RWPE2 (cell line): ENCODE measurements at regions not wholly inside any gene's neighbourhood (a gene's known extent, or its start where the extent isn't known, plus 50 kb on each side); places are given as distances from the start of the nearest gene placed in this dataset.

Source experiments
- ATAC-seq: fragments of 200-7000 bp; cut with Tn5 transposase; 3 replicates; pipeline ENCODE4 v1.9.1; 2021; ENCODE audit warnings: low read depth
- DNase-seq: peaks from one replicate; pipeline ENCODE4 v3.0.0-alpha.2; 2020; ENCODE audit warnings: low spot score
- H3K27ac ChIP-seq: fragments of 450-650 bp; 2 replicates; pipeline ENCODE4 v1.5.1; 2017; ENCODE audit warnings: mild to moderate bottlenecking; ENCODE audit not compliant: poor library complexity, severe bottlenecking
- H3K27me3 ChIP-seq: fragments of 250-450 bp; sonication (Bioruptor Pico); 2 replicates; pipeline ENCODE4 v1.5.1; 2021; ENCODE audit warnings: mild to moderate bottlenecking, moderate library complexity; ENCODE audit not compliant: insufficient read depth, poor library complexity, severe bottlenecking
- H3K36me3 ChIP-seq: fragments of 250-450 bp; sonication (Bioruptor Pico); 2 replicates; pipeline ENCODE4 v1.5.1; 2020; ENCODE audit warnings: low read depth, mild to moderate bottlenecking, moderate library complexity
- H3K4me1 ChIP-seq: fragments of 250-450 bp; sonication (Bioruptor Pico); 2 replicates; pipeline ENCODE4 v1.5.1; 2021; ENCODE audit warnings: mild to moderate bottlenecking, moderate library complexity; ENCODE audit not compliant: insufficient read depth, poor library complexity, severe bottlenecking
- H3K4me3 ChIP-seq: fragments of 250-450 bp; sonication (Bioruptor Pico); 2 replicates; pipeline ENCODE4 v1.5.1; 2021; ENCODE audit warnings: mild to moderate bottlenecking, moderate library complexity; ENCODE audit not compliant: severe bottlenecking
- H3K9me3 ChIP-seq: fragments of 250-450 bp; sonication (Bioruptor Pico); 2 replicates; pipeline ENCODE4 v1.5.1; 2021; ENCODE audit warnings: mild to moderate bottlenecking, moderate library complexity; ENCODE audit not compliant: severe bottlenecking
- TF ChIP-seq, protein P1 (sequence below): fragments of 450-650 bp; IDR thresholded peaks from one replicate; pipeline ENCODE4 v1.5.1; 2017; ENCODE audit warnings: mild to moderate bottlenecking, moderate library complexity; ENCODE audit not compliant: poor library complexity, severe bottlenecking

- no peak for ATAC-seq
- Histone ChIP-seq H3K36me3 (no peaks in the 10 kb centered on the region), H3K9me3 (no peaks in the 10 kb centered on the region), H3K4me3 (no peak overlapping the region), H3K27ac (no peak overlapping the region), H3K4me1 (peaks cover 9% of the 10 kb centered on the region), H3K27me3 (peaks cover 11% of the 10 kb centered on the region)
- no peak for DNase-seq
- TF ChIP-seq, protein P1, sequence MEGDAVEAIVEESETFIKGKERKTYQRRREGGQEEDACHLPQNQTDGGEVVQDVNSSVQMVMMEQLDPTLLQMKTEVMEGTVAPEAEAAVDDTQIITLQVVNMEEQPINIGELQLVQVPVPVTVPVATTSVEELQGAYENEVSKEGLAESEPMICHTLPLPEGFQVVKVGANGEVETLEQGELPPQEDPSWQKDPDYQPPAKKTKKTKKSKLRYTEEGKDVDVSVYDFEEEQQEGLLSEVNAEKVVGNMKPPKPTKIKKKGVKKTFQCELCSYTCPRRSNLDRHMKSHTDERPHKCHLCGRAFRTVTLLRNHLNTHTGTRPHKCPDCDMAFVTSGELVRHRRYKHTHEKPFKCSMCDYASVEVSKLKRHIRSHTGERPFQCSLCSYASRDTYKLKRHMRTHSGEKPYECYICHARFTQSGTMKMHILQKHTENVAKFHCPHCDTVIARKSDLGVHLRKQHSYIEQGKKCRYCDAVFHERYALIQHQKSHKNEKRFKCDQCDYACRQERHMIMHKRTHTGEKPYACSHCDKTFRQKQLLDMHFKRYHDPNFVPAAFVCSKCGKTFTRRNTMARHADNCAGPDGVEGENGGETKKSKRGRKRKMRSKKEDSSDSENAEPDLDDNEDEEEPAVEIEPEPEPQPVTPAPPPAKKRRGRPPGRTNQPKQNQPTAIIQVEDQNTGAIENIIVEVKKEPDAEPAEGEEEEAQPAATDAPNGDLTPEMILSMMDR, result no peak
Measured at GRCh38 chr7:24192691-24193090, 91.3 kb upstream of the NPY start.

DNA sequence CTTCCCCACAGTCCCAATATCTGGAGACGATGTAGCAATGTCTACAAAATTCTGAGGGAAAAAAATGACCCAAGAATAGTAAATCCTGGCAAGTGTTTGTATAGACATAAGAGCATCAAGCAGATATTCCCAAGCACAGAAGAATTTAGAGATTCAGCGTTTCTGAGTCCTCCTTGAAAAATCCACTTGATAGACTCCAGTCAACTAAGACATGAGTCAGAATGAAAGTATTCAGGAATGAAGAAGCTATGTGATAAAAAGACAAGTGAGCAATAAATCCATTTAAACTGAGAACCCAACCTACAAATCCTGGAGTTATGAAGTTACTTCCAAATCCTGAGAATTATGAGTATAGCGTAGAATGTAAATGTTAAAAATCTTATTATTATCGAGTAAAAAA, 86.1 kb upstream of the NPY start:
- Histone ChIP-seq H3K4me3 (no peak overlapping the region), H3K36me3 (no peaks in the 10 kb centered on the region), H3K27me3 (no peaks in the 10 kb centered on the region), H3K9me3 (no peaks in the 10 kb centered on the region), H3K4me1 (no peaks in the 10 kb centered on the region), H3K27ac (no peak overlapping the region)
- TF ChIP-seq, protein P1, result no peak
- ATAC-seq, result no peak
- DNase-seq, result no peak

GRCh38 chr7:24199978-24200377, 84.0 kb upstream of the NPY start:
- no peak for ATAC-seq
- DNase-seq, result no peak
- no peaks in the 10 kb centered on the region for H3K4me1 ChIP-seq
- no peaks in the 10 kb centered on the region for H3K27me3 ChIP-seq
- no peaks in the 10 kb centered on the region for H3K9me3 ChIP-seq
- no peak overlapping the region for H3K4me3 ChIP-seq
- TF ChIP-seq, protein P1, result no peak
- H3K36me3 ChIP-seq, result no peaks in the 10 kb centered on the region
- no peak overlapping the region for H3K27ac ChIP-seq

DNA sequence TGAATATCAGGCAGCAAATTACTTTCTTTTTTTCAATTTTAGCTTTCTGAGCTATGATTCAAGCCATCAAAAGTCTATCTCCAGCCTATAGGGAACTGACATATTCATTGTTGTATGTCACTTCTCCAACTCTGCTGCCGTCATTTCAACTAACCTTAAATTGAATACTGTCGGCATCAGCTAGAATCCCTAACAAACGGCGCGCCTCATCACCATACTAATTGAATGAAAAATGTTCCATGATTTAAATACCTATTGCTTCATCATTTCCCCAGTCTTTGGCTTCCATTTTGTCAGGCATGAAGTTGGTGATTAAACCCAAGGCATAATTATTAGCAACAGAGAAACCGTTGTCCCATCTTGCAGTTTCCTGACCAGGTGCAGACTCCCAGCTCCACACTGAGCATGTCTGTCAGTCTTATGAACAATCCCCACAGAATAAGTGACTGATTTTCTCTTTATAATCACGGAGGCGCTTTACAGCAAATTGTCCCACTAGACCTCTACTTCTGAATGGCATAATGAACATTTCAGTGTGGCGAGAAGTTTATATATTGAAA, 83.5 kb upstream of the NPY start:
- TF ChIP-seq, protein P1, result no peak
- no peaks in the 10 kb centered on the region for H3K36me3 ChIP-seq
- H3K4me3 ChIP-seq, result no peak overlapping the region
- no peaks in the 10 kb centered on the region for H3K9me3 ChIP-seq
- DNase-seq (no peak), ATAC-seq (no peak)
- H3K27me3 ChIP-seq, result no peaks in the 10 kb centered on the region
- H3K4me1 ChIP-seq, result no peaks in the 10 kb centered on the region
- no peak overlapping the region for H3K27ac ChIP-seq

GRCh38 chr7:24201226-24201625, 82.8 kb upstream of the NPY start:
- no peak for DNase-seq
- no peaks in the 10 kb centered on the region for H3K27me3 ChIP-seq
- TF ChIP-seq, protein P1, result no peak
- no peak overlapping the region for H3K4me3 ChIP-seq
- H3K9me3 ChIP-seq, result no peaks in the 10 kb centered on the region
- ATAC-seq, result no peak
- H3K36me3 ChIP-seq, result no peaks in the 10 kb centered on the region
- no peaks in the 10 kb centered on the region for H3K4me1 ChIP-seq
- no peak overlapping the region for H3K27ac ChIP-seq
